ENCODE measurements at regions not wholly inside any gene's neighbourhood (a gene's known extent, or its start where the extent isn't known, plus 50 kb on each side); places are given as distances from the start of the nearest gene placed in this dataset.

DNA sequence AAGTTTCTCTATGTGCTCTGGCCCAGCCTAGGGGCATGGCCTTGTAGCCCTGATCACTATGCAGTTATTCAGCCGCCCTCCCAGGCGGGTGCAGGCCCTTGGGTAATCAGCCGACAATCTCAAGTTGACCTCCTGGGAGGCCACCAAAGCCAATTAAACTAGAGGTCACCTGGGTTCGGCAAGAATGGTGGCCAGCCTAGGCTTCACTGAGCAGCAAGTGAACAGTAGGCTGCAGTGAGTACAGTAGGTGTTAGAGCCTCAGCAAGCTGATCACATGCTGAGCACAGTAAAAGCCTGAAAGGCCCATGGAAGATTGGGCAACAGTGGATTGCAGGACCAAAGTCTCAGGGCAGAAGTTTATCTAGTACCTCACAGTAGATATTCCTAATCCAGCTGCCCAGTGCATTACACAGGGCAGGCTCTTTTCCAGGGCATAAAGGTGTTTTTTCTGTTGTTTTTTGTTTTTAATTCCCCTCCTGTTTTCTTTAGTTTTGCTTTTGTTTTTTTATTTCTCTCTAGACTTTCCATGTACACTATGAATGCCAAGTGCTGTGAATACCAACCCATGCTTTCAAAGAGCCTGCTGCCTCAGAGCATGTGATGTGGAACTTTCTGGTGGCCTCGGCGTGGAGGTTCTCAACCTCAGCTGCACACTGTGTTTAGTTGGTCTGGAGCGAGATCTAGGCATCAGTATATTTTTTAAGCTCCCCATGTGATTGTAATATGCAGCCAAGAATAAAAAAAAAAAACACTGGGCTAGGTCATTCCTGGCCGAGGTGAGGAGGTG lies 55.9 kb upstream of the ATL2 start (continued):
- no peak for TF ChIP-seq HMGA1 (CRISPR knock-in tag; conservative IDR thresholded peaks at IDR 0.05)
- TF ChIP-seq, protein P1, sequence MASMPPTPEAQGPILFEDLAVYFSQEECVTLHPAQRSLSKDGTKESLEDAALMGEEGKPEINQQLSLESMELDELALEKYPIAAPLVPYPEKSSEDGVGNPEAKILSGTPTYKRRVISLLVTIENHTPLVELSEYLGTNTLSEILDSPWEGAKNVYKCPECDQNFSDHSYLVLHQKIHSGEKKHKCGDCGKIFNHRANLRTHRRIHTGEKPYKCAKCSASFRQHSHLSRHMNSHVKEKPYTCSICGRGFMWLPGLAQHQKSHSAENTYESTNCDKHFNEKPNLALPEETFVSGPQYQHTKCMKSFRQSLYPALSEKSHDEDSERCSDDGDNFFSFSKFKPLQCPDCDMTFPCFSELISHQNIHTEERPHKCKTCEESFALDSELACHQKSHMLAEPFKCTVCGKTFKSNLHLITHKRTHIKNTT (CRISPR knock-in tag; IDR thresholded peaks at IDR 0.05) = no peak
- TF ChIP-seq, protein P2, sequence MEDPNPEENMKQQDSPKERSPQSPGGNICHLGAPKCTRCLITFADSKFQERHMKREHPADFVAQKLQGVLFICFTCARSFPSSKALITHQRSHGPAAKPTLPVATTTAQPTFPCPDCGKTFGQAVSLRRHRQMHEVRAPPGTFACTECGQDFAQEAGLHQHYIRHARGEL (CRISPR knock-in tag; IDR thresholded peaks at IDR 0.05) = 0 out of 2 replicates have a peak, but pooled peaks have one; percentile 72
- TF ChIP-seq, protein P3, sequence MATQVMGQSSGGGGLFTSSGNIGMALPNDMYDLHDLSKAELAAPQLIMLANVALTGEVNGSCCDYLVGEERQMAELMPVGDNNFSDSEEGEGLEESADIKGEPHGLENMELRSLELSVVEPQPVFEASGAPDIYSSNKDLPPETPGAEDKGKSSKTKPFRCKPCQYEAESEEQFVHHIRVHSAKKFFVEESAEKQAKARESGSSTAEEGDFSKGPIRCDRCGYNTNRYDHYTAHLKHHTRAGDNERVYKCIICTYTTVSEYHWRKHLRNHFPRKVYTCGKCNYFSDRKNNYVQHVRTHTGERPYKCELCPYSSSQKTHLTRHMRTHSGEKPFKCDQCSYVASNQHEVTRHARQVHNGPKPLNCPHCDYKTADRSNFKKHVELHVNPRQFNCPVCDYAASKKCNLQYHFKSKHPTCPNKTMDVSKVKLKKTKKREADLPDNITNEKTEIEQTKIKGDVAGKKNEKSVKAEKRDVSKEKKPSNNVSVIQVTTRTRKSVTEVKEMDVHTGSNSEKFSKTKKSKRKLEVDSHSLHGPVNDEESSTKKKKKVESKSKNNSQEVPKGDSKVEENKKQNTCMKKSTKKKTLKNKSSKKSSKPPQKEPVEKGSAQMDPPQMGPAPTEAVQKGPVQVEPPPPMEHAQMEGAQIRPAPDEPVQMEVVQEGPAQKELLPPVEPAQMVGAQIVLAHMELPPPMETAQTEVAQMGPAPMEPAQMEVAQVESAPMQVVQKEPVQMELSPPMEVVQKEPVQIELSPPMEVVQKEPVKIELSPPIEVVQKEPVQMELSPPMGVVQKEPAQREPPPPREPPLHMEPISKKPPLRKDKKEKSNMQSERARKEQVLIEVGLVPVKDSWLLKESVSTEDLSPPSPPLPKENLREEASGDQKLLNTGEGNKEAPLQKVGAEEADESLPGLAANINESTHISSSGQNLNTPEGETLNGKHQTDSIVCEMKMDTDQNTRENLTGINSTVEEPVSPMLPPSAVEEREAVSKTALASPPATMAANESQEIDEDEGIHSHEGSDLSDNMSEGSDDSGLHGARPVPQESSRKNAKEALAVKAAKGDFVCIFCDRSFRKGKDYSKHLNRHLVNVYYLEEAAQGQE (IDR thresholded peaks at IDR 0.05; ENCODE audit: borderline replicate concordance in 1 of 2, low read depth in 1 of 2, low read length in 2 of 2) = 0 out of 4 replicates have a peak, but pooled peaks of 1 of the 2 experiments have one; percentile 1
- TF ChIP-seq ZSCAN25 (CRISPR knock-in tag; IDR thresholded peaks at IDR 0.05) = peak; percentile 74
- TF ChIP-seq, protein P4, sequence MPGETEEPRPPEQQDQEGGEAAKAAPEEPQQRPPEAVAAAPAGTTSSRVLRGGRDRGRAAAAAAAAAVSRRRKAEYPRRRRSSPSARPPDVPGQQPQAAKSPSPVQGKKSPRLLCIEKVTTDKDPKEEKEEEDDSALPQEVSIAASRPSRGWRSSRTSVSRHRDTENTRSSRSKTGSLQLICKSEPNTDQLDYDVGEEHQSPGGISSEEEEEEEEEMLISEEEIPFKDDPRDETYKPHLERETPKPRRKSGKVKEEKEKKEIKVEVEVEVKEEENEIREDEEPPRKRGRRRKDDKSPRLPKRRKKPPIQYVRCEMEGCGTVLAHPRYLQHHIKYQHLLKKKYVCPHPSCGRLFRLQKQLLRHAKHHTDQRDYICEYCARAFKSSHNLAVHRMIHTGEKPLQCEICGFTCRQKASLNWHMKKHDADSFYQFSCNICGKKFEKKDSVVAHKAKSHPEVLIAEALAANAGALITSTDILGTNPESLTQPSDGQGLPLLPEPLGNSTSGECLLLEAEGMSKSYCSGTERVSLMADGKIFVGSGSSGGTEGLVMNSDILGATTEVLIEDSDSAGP (CRISPR knock-in tag; IDR thresholded peaks at IDR 0.05; ENCODE audit: borderline replicate concordance) = peak; percentile 73
- TF ChIP-seq, protein P5, sequence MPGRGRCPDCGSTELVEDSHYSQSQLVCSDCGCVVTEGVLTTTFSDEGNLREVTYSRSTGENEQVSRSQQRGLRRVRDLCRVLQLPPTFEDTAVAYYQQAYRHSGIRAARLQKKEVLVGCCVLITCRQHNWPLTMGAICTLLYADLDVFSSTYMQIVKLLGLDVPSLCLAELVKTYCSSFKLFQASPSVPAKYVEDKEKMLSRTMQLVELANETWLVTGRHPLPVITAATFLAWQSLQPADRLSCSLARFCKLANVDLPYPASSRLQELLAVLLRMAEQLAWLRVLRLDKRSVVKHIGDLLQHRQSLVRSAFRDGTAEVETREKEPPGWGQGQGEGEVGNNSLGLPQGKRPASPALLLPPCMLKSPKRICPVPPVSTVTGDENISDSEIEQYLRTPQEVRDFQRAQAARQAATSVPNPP (CRISPR knock-in tag; IDR thresholded peaks at IDR 0.05) = no peak; the same call in 1 of the 2 replicates
- no peak for TF ChIP-seq ZNF841 (CRISPR knock-in tag; IDR thresholded peaks at IDR 0.05; ENCODE audit: borderline replicate concordance)
- no peak for TF ChIP-seq ZNF562 (CRISPR knock-in tag; IDR thresholded peaks at IDR 0.05; ENCODE audit: borderline replicate concordance)
- TF ChIP-seq AGO1 (IDR thresholded peaks at IDR 0.05; ENCODE audit: low read depth, low read length, poor library complexity, severe bottlenecking) = no peak
- TF ChIP-seq, protein P6, sequence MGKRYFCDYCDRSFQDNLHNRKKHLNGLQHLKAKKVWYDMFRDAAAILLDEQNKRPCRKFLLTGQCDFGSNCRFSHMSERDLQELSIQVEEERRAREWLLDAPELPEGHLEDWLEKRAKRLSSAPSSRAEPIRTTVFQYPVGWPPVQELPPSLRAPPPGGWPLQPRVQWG (CRISPR knock-in tag; IDR thresholded peaks at IDR 0.05; ENCODE audit: borderline replicate concordance, low read depth) = no peak
- TF ChIP-seq TCF7 (IDR thresholded peaks at IDR 0.05; ENCODE audit: low read depth) = peak; percentile 34; the same call in 1 of the 2 replicates
- TF ChIP-seq ZNF263 (CRISPR knock-in tag; IDR thresholded peaks at IDR 0.05) = 0 out of 2 replicates have a peak, but pooled peaks have one; percentile 26
- 0 out of 2 replicates have a peak, but pooled peaks have one; percentile 55 for TF ChIP-seq SP5 (CRISPR knock-in tag; IDR thresholded peaks at IDR 0.05; ENCODE audit: borderline replicate concordance, low read depth)
- TF ChIP-seq, protein P7, sequence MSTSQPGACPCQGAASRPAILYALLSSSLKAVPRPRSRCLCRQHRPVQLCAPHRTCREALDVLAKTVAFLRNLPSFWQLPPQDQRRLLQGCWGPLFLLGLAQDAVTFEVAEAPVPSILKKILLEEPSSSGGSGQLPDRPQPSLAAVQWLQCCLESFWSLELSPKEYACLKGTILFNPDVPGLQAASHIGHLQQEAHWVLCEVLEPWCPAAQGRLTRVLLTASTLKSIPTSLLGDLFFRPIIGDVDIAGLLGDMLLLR (CRISPR knock-in tag; IDR thresholded peaks at IDR 0.05) = peak; percentile 58; the same call in 1 of the 2 replicates
- no peak for TF ChIP-seq SIN3A (IDR thresholded peaks at IDR 0.05; ENCODE audit: borderline replicate concordance, low read depth, low read length)
- peak; percentile 98 for TF ChIP-seq ZNF792 (CRISPR knock-in tag; IDR thresholded peaks at IDR 0.05)
- TF ChIP-seq GZF1 (CRISPR knock-in tag; IDR thresholded peaks at IDR 0.05) = peak; percentile 73; the same call in 1 of the 2 replicates
- TF ChIP-seq ATM (IDR thresholded peaks at IDR 0.05; ENCODE audit: borderline replicate concordance) = no peak
- TF ChIP-seq KDM4B (CRISPR knock-in tag; IDR thresholded peaks at IDR 0.05) = peak; percentile 94
